Endothelial cell of umbilical vein (primary cell): ENCODE measurements at regions not wholly inside any gene's neighbourhood (a gene's known extent, or its start where the extent isn't known, plus 50 kb on each side); places are given as distances from the start of the nearest gene placed in this dataset.

Experiments
- BruUV-seq: library from RNA; stranded (reverse); fragments of 400-500 nt; replicated peaks from 2 replicates; lab custom pipeline; 2021; lab: Mats Ljungman, UMichigan
- CTCF ChIA-PET: fragments of 300-600, 350-600 bp; sonication (Branson Sonifier 250); formaldehyde crosslinking; loops from one replicate; lab custom pipeline; 2021; ENCODE audit warnings: antibody characterized with exemption, inconsistent platforms; lab: Charles Lee
- POLR2A ChIA-PET: fragments of 300-600, 350-600 bp; sonication (Branson Sonifier 250); formaldehyde crosslinking; loops from one replicate; lab custom pipeline; 2021; ENCODE audit warnings: antibody characterized with exemption, inconsistent platforms; lab: Charles Lee
- DNase-seq: peaks from one replicate; pipeline ENCODE4 v3.0.0-alpha.2; 2011; ENCODE audit warnings: low read depth, low spot score
- FAIRE-seq: peaks from 2 replicates; lab custom pipeline; 2011; peaks lifted over from hg19 to GRCh38; lab: Jason Lieb, UNC
- H2AFZ ChIP-seq: 2 replicates; pipeline ENCODE4 v1.6.0; 2012; ENCODE audit warnings: low read depth, low read length, control low read depth, inconsistent platforms
- H3K27ac ChIP-seq: 2 replicates; pipeline ENCODE4 v1.5.1; 2011; ENCODE audit warnings: low read depth, mild to moderate bottlenecking, control low read depth, low read length, moderate library complexity; ENCODE audit not compliant: insufficient read depth
- H3K27me3 ChIP-seq, 2 experiments: 2 replicates each; pipeline versions ENCODE4 v1.6.0 to v1.6.1; 2011; ENCODE audit warnings: low read length in 2 of 2, mixed read lengths in 1 of 2; ENCODE audit not compliant: control insufficient read depth in 2 of 2, insufficient read depth in 2 of 2
- H3K36me3 ChIP-seq, 2 experiments: 2 replicates in 1 of 2; 3 replicates in 1 of 2; pipeline ENCODE4 v1.5.1; 2011; ENCODE audit warnings: low read length in 2 of 2, mild to moderate bottlenecking in 1 of 2, moderate library complexity in 1 of 2; ENCODE audit not compliant: control insufficient read depth in 2 of 2, insufficient read depth in 2 of 2; ENCODE audit errors: extremely low read depth in 1 of 2
- H3K4me1 ChIP-seq: 3 replicates; pipeline ENCODE4 v1.5.1; 2011; ENCODE audit warnings: mild to moderate bottlenecking, low read length; ENCODE audit not compliant: control insufficient read depth, insufficient read depth; ENCODE audit errors: extremely low read depth
- H3K4me2 ChIP-seq: 2 replicates; pipeline ENCODE4 v1.6.1; 2011; ENCODE audit warnings: low read length, control low read depth, mixed read lengths; ENCODE audit not compliant: insufficient read depth
- H3K4me3 ChIP-seq, 3 experiments: fragments of 200-600 bp in 1 of 3; sonication (generic), shearing (Covaris generic) in 1 of 3; replicated peaks in 1 of 3; 2 replicates each; pipeline ENCODE4 v1.5.1; 2011 to 2016; ENCODE audit warnings: control low read depth in 3 of 3, low read length in 3 of 3, mild to moderate bottlenecking in 2 of 3, inconsistent platforms in 1 of 3, low read depth in 1 of 3, moderate library complexity in 1 of 3; ENCODE audit not compliant: insufficient read depth in 1 of 3
- H3K79me2 ChIP-seq: 2 replicates; pipeline ENCODE4 v1.6.0; 2012; ENCODE audit warnings: low read length, inconsistent platforms; ENCODE audit not compliant: control insufficient read depth, insufficient read depth
- H3K9ac ChIP-seq: replicated peaks from 2 replicates; pipeline ENCODE3; 2011; ENCODE audit warnings: low read length, control low read depth; ENCODE audit not compliant: insufficient read depth; ENCODE audit errors: extremely low read depth
- H3K9me1 ChIP-seq: replicated peaks from 3 replicates; pipeline ENCODE4 v1.6.0; 2011; ENCODE audit warnings: mild to moderate bottlenecking, low read length; ENCODE audit not compliant: control insufficient read depth, insufficient read depth; ENCODE audit errors: extremely low read depth
- H3K9me3 ChIP-seq: replicated peaks from 2 replicates; pipeline ENCODE4 v1.5.1; 2012; ENCODE audit warnings: low read length, inconsistent platforms; ENCODE audit not compliant: control insufficient read depth, insufficient read depth
- H4K20me1 ChIP-seq: replicated peaks from 2 replicates; pipeline ENCODE3; 2011; ENCODE audit warnings: mild to moderate bottlenecking, low read length; ENCODE audit not compliant: control insufficient read depth, insufficient read depth; ENCODE audit errors: extremely low read depth
- EZH2 ChIP-seq: IDR thresholded peaks from 2 replicates; pipeline ENCODE4 v1.6.1; 2012; ENCODE audit warnings: borderline replicate concordance, low read depth, mild to moderate bottlenecking, moderate library complexity, low read length, inconsistent platforms; ENCODE audit not compliant: severe bottlenecking
- FOS ChIP-seq: IDR thresholded peaks from 2 replicates; pipeline ENCODE4 v1.6.1; 2011; ENCODE audit warnings: mild to moderate bottlenecking, low read length, moderate library complexity, borderline replicate concordance; ENCODE audit not compliant: insufficient read depth
- GATA2 ChIP-seq: IDR thresholded peaks from 2 replicates; pipeline ENCODE4 v1.7.0; 2011; ENCODE audit warnings: low read depth, mild to moderate bottlenecking, moderate library complexity, mixed read lengths, low read length; ENCODE audit not compliant: insufficient read length, insufficient read depth
- JUN ChIP-seq: IDR thresholded peaks from 2 replicates; pipeline ENCODE4 v1.6.1; 2011; ENCODE audit warnings: borderline replicate concordance, low read depth; ENCODE audit not compliant: insufficient read length, insufficient read depth
- MYC ChIP-seq: IDR thresholded peaks from one replicate; pipeline ENCODE4 v1.6.1; 2011; ENCODE audit warnings: mild to moderate bottlenecking, low read depth, low read length
- POLR2A ChIP-seq: IDR thresholded peaks from 2 replicates; pipeline ENCODE4 v1.6.1; 2012; ENCODE audit warnings: low read depth, mild to moderate bottlenecking, control low read depth, low read length
- POLR2AphosphoS5 ChIP-seq: IDR thresholded peaks from 2 replicates; pipeline ENCODE4 v1.6.1; 2012; ENCODE audit warnings: low read depth, mild to moderate bottlenecking, control low read depth, low read length, moderate library complexity; ENCODE audit not compliant: insufficient read depth
- dilution Hi-C: fragments of 300-500 bp; cut with MboI; formaldehyde crosslinking; loops from one replicate; pipeline ENCODE4 v1.15.0; 2019; ENCODE audit warnings: low sequenced_read_pairs; ENCODE audit not compliant: extremely low pct_ligation_motif_present
- intact Hi-C: fragments of 100-400 bp; cut with micrococcal nuclease; formaldehyde crosslinking; loops from one replicate; pipeline ENCODE4 v1.10.0; 2022
- TF ChIP-seq, protein P1 (sequence below): IDR thresholded peaks from 2 replicates; pipeline ENCODE4 v1.6.1; 2011; ENCODE audit not compliant: insufficient read depth, insufficient read length
- TF ChIP-seq, protein P2 (sequence below), 2 donors: IDR thresholded peaks; 1 replicate in 1 of 2; 2 replicates in 1 of 2; pipeline ENCODE4 v1.5.1; 2011; ENCODE audit warnings: low read length in 2 of 2, mild to moderate bottlenecking in 2 of 2, moderate library complexity in 2 of 2, control low read depth in 1 of 2, inconsistent platforms in 1 of 2, low read depth in 1 of 2; ENCODE audit not compliant: insufficient read depth in 1 of 2; ENCODE audit errors: extremely low read depth in 1 of 2

DNA sequence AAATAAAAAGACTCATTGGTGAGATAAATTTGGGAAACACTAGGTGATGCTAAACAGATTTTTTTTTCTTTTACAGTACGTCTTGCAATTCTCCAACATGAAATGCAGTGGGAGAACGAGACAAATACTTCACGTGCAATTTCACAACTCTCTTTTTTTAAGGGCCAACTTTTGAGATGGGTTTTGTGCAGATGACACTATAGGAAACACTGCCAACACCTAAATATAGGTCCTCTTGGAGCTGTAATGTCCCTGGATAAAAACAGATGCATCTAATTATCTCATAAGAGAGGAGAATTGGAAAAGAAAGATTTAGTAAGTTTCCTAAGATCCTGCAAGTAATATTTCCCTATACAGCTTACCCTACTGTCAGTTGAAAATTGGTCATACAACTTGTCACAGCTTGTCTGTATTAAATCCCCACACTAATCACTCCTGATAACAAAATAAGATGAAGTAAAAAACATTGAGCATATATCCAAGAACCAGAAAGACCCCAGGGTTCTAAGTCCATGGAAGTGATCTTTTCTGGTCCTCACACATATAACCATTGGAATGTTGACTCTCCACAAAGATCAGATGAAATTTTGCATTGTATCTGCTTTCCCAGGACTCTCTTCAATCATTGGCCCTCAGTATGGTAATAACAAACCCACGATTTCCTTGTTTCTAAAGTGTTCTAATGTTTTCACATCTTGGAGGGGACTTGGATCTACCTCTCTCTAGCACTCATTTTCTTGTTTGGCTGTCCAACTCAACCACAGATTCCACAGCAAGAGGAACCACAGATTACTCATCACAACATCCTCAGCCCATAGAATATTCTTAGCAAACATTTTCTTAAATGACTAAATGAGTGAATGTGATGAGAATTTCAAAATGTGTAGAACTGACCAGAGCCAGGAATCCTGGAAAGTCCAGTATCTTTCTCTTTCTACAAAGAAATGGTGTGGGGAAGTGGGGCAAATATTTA is 769.4 kb upstream of the USP15 start:
- no TSS peak for BruUV-seq
- dilution Hi-C loops, result no loop called here
- Histone ChIP-seq H3K9me3 (no peaks in the 10 kb centered on the region), H3K9me1 (no peaks in the 10 kb centered on the region), H4K20me1 (no peaks in the 10 kb centered on the region), H3K9ac (no peak overlapping the region), H2AFZ (no peak overlapping the region), H3K79me2 (no peaks in the 10 kb centered on the region), H3K4me1 (no peaks in the 10 kb centered on the region), H3K36me3 (no peaks in the 10 kb centered on the region), H3K4me3 (no peak overlapping the region), H3K27me3 (no peaks in the 10 kb centered on the region), H3K27ac (no peak overlapping the region), H3K4me2 (no peak overlapping the region)
- no peak for FAIRE-seq
- POLR2A ChIA-PET, result no interaction called here
- intact Hi-C loops, result no loop called here
- TF ChIP-seq EZH2 (no peak), POLR2A (no peak), FOS (no peak), POLR2AphosphoS5 (no peak), JUN (no peak), MYC (no peak), GATA2 (no peak)
- TF ChIP-seq, protein P1, sequence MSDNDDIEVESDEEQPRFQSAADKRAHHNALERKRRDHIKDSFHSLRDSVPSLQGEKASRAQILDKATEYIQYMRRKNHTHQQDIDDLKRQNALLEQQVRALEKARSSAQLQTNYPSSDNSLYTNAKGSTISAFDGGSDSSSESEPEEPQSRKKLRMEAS, result no peak
- TF ChIP-seq, protein P2, sequence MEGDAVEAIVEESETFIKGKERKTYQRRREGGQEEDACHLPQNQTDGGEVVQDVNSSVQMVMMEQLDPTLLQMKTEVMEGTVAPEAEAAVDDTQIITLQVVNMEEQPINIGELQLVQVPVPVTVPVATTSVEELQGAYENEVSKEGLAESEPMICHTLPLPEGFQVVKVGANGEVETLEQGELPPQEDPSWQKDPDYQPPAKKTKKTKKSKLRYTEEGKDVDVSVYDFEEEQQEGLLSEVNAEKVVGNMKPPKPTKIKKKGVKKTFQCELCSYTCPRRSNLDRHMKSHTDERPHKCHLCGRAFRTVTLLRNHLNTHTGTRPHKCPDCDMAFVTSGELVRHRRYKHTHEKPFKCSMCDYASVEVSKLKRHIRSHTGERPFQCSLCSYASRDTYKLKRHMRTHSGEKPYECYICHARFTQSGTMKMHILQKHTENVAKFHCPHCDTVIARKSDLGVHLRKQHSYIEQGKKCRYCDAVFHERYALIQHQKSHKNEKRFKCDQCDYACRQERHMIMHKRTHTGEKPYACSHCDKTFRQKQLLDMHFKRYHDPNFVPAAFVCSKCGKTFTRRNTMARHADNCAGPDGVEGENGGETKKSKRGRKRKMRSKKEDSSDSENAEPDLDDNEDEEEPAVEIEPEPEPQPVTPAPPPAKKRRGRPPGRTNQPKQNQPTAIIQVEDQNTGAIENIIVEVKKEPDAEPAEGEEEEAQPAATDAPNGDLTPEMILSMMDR (IDR thresholded peaks at IDR 0.05; ENCODE audit: extremely low read depth in 1 of 2, insufficient read depth in 1 of 2, low read depth in 1 of 2, low read length in 2 of 2), result no peak
- no peak for DNase-seq
- CTCF ChIA-PET, result no interaction called here
